ENCODE measurements at regions not wholly inside any gene's neighbourhood (a gene's known extent, or its start where the extent isn't known, plus 50 kb on each side); places are given as distances from the start of the nearest gene placed in this dataset.

- no peak for TF ChIP-seq CTCF (IDR thresholded peaks at IDR 0.05)
- no peak for TF ChIP-seq POLR2A (IDR thresholded peaks at IDR 0.05)
Observed at GRCh38 chr9:96029722-96030530, 154.4 kb downstream of the ERCC6L2 start.
